ENCODE measurements at regions not wholly inside any gene's neighbourhood (a gene's known extent, or its start where the extent isn't known, plus 50 kb on each side); places are given as distances from the start of the nearest gene placed in this dataset.
"Not testable (repeated sequence)": the region's sequence is repeated elsewhere in the genome, so short reads cannot be mapped to it uniquely, and the experiment has no call there.

DNA sequence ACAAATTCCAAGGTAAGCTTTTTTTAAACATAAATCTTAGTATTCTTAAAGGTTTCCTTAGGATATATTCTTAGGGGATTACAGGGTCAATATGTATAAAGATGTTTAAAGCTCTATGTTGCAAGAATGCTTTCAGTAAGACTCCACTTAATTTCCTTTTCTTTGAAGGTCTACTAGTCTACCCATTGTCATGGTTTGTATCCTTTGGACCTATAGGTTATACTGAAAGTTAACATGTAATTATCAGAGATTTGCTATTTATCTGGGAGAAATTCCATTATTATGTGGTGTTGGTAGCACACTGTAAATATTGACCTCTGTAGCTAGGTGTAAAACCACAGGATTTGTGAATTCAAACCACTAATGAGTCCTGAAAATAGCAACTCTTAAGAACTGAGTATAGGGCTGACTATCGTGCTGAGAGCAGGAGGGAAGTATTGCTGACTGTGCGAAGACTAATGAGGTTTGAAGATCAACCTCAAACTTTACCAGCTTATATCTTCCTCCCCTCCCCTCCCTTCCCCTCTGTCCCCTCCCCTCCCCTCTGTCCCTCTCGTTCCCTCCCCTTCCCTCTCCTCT is 85.6 kb downstream of the GADD45G start:
- no peaks in the 10 kb centered on the region for H3K27me3 ChIP-seq
- H4K20me1 ChIP-seq (ENCODE audit: insufficient read depth, poor library complexity, severe bottlenecking), result no peaks in the 10 kb centered on the region
- no peak overlapping the region for H3K4me2 ChIP-seq
- no peaks in the 10 kb centered on the region for H3K9me2 ChIP-seq (replicated peaks; ENCODE audit: insufficient read depth)
- 79% methylated on average over 2 of the region's 3 CpGs for WGBS (ENCODE audit: low lambda C conversion rate, missing lambda C conversion rate)
- H3K27ac ChIP-seq, result no peak overlapping the region
- H3K36me3 ChIP-seq (replicated peaks; ENCODE audit: insufficient read depth, low read depth), result no peaks in the 10 kb centered on the region
- no peaks in the 10 kb centered on the region for H3K9me3 ChIP-seq (ENCODE audit: low read depth)
- H3K79me2 ChIP-seq, result no peaks in the 10 kb centered on the region
- DNase-seq (ENCODE audit: low spot score), result no peak
- H3K4me1 ChIP-seq (ENCODE audit: insufficient read depth), result no peaks in the 10 kb centered on the region
- H2AFZ ChIP-seq, result no peak overlapping the region
- TF ChIP-seq EZH2 (IDR thresholded peaks at IDR 0.05; ENCODE audit: borderline replicate concordance) (no peak), EZH2phosphoT487 (IDR thresholded peaks at IDR 0.05; ENCODE audit: low read depth, severe bottlenecking, unreplicated experiment) (no peak), CTCF (IDR thresholded peaks at IDR 0.05; ENCODE audit: poor library complexity) (no peak)
- H3K4me3 ChIP-seq, result no peak overlapping the region

GRCh38 chr9:89695441-89695891 is 90.7 kb downstream of the GADD45G start:
- no peaks in the 10 kb centered on the region for H3K27me3 ChIP-seq
- no peak for TF ChIP-seq EZH2phosphoT487 (IDR thresholded peaks at IDR 0.05; ENCODE audit: low read depth, severe bottlenecking, unreplicated experiment)
- no peak for TF ChIP-seq EZH2 (IDR thresholded peaks at IDR 0.05; ENCODE audit: borderline replicate concordance)
- no peak for TF ChIP-seq CTCF (IDR thresholded peaks at IDR 0.05; ENCODE audit: poor library complexity)
- H3K9me2 ChIP-seq (replicated peaks; ENCODE audit: insufficient read depth), result no peaks in the 10 kb centered on the region
- H3K27ac ChIP-seq, result no peak overlapping the region
- no peak overlapping the region for H3K4me3 ChIP-seq
- no peak overlapping the region for H2AFZ ChIP-seq
- H3K4me1 ChIP-seq (ENCODE audit: insufficient read depth), result no peaks in the 10 kb centered on the region
- H3K4me2 ChIP-seq, result no peak overlapping the region
- H3K9me3 ChIP-seq (ENCODE audit: low read depth), result no peaks in the 10 kb centered on the region
- WGBS (ENCODE audit: low lambda C conversion rate, missing lambda C conversion rate), result 40% methylated on average over 5 of the region's 5 CpGs
- no peaks in the 10 kb centered on the region for H4K20me1 ChIP-seq (ENCODE audit: insufficient read depth, poor library complexity, severe bottlenecking)
- no peak for DNase-seq (ENCODE audit: low spot score)
- H3K36me3 ChIP-seq (replicated peaks; ENCODE audit: insufficient read depth, low read depth), result no peaks in the 10 kb centered on the region
- H3K79me2 ChIP-seq, result no peaks in the 10 kb centered on the region

GRCh38 chr9:89695979-89696378 is 91.2 kb downstream of the GADD45G start:
- not testable (repeated sequence) for H3K9me2 ChIP-seq (replicated peaks; ENCODE audit: insufficient read depth); H3K4me3 ChIP-seq; H3K4me1 ChIP-seq (ENCODE audit: insufficient read depth); H3K9me3 ChIP-seq (ENCODE audit: low read depth); DNase-seq (ENCODE audit: low spot score); H3K36me3 ChIP-seq (replicated peaks; ENCODE audit: insufficient read depth, low read depth); H3K4me2 ChIP-seq; H3K79me2 ChIP-seq; H2AFZ ChIP-seq; H3K27me3 ChIP-seq; H4K20me1 ChIP-seq (ENCODE audit: insufficient read depth, poor library complexity, severe bottlenecking); H3K27ac ChIP-seq
- WGBS (ENCODE audit: low lambda C conversion rate, missing lambda C conversion rate), result 95% methylated on average over 6 of the region's 6 CpGs

DNA sequence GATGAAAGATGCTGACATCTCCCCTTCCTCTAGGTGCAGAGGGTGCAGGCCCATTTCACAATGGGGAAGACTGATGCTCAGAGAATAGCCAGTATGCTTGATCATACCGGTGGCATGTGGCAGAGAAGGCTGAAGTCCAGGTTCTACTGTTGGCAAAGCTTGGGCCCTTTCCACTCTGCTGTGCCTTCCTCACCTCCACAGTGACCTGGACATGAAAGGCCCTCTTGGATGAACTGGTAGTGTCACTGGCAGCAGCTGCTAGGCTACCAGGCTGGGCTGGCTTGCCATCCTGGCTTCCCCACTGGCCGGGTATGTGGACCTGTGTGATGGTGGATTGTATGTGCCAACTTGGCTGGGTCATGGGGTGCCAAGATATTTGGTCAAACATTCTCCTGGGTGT is 92.0 kb downstream of the GADD45G start:
- no peak overlapping the region for H3K4me3 ChIP-seq
- no peak for DNase-seq (ENCODE audit: low spot score)
- no peak overlapping the region for H3K27ac ChIP-seq
- TF ChIP-seq EZH2phosphoT487 (IDR thresholded peaks at IDR 0.05; ENCODE audit: low read depth, severe bottlenecking, unreplicated experiment), result no peak
- no peak for TF ChIP-seq EZH2 (IDR thresholded peaks at IDR 0.05; ENCODE audit: borderline replicate concordance)
- no peak for TF ChIP-seq CTCF (IDR thresholded peaks at IDR 0.05; ENCODE audit: poor library complexity)
- no peaks in the 10 kb centered on the region for H4K20me1 ChIP-seq (ENCODE audit: insufficient read depth, poor library complexity, severe bottlenecking)
- H3K9me2 ChIP-seq (replicated peaks; ENCODE audit: insufficient read depth), result no peaks in the 10 kb centered on the region
- no peak overlapping the region for H3K4me2 ChIP-seq
- 100% methylated on average over 2 of the region's 2 CpGs for WGBS (ENCODE audit: low lambda C conversion rate, missing lambda C conversion rate)
- no peaks in the 10 kb centered on the region for H3K27me3 ChIP-seq
- peaks cover 5% of the 10 kb centered on the region for H3K4me1 ChIP-seq (ENCODE audit: insufficient read depth)
- no peak overlapping the region for H2AFZ ChIP-seq
- no peaks in the 10 kb centered on the region for H3K79me2 ChIP-seq
- H3K36me3 ChIP-seq (replicated peaks; ENCODE audit: insufficient read depth, low read depth), result no peaks in the 10 kb centered on the region
- no peaks in the 10 kb centered on the region for H3K9me3 ChIP-seq (ENCODE audit: low read depth)

Measured in hepatocyte (in vitro differentiated cells).